Spleen (tissue), 7 donors: ENCODE measurements at regions not wholly inside any gene's neighbourhood (a gene's known extent, or its start where the extent isn't known, plus 50 kb on each side); places are given as distances from the start of the nearest gene placed in this dataset.

ENCODE experiments used
- CTCF ChIP-seq, 11 experiments: fragments of 200-600 bp in 7 of 11; fragments of 450-650 bp in 4 of 11; sonication (generic) in 4 of 11; IDR thresholded peaks in 8 of 11; conservative IDR thresholded peaks in 3 of 11; 1 replicate in 7 of 11; 2 replicates in 4 of 11; pipeline versions ENCODE4 v1.4.0 to v1.8.0; 2016 to 2021; ENCODE audit warnings: antibody characterized with exemption in 11 of 11, inconsistent platforms in 4 of 11, mild to moderate bottlenecking in 1 of 11
- POLR2A ChIP-seq, 3 donors: fragments of 450-650 bp; IDR thresholded peaks; one replicate each; pipeline ENCODE4 v1.5.1; 2017; ENCODE audit warnings: antibody characterized with exemption in 3 of 3, mild to moderate bottlenecking in 1 of 3
- donor health status: DM: no; HTN: no; CAD: no; lungs with moderate emphysema.
- donor health status: DM: no; HTN: no; CAD: no.
- donor health status: DM: no; HTN: no; CAD: no.

DNA sequence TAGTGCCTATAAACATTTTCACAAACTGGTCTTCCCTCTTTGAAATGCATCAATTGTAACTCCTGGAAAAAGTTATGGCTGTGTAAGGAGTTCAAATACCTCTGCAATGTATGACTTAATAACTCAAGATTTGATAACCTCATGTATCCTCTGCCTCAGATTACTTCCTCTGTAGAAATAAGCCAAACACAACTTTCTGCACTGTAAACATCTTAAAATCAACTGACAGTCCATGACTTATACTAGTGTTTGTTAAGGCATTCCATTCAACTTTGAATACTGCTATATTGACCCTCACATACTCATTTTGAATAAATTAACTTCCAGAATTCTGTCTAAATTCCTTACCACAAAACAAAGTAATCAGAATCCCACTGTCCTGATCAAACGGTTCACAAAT lies 256.2 kb upstream of the POU5F2 start:
- TF ChIP-seq CTCF (IDR thresholded peaks at IDR 0.05 in 8 of 11, conservative IDR thresholded peaks at IDR 0.05 in 3 of 11) (no peak), POLR2A (IDR thresholded peaks at IDR 0.05) (no peak)
